ENCODE measurements at regions not wholly inside any gene's neighbourhood (a gene's known extent, or its start where the extent isn't known, plus 50 kb on each side); places are given as distances from the start of the nearest gene placed in this dataset.

DNA sequence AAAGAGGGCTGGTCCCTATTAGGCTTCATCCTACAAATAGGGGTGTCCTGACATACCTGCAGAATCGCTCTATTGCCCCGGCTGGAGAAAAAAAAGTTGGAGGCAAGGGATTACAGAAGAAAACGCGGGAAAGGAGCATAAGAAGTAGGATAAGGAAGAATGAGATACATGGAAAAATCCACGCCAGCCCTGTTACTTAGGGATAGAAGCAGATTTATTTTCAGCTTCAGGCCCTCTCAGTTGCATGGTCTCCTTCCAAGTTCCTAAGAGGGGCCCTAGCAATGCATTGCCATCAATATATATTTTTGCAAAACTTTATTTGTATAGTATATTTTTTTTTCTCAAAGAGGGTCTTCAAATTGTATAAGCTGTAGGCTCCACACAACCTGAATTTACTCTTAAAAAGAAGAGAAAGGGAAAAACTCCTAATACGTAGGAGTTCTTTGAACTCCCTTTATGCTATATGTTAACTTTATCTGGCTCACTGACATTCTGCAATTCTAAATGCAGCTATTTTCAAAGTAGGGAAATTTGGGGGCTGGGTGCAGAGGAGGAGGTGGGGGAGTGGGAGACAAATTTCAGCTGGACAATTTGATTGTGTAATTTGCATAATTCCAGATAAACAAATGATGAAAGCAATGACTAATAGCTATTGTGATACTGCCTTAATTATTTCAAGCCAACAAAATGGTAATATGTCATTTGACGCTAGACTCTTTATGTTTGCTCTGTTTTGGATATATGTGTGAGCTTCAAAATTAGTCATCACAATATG lies 137.7 kb upstream of the TRHDE start:
- Mint-ChIP-seq H3K9me3 (peaks cover 4% of the 10 kb centered on the region), H3K36me3 (ENCODE audit: low read depth) (no peaks in the 10 kb centered on the region), H3K4me1 (ENCODE audit: low read depth) (no peaks in the 10 kb centered on the region), H3K27ac (no peak overlapping the region), H3K27me3 (no peaks in the 10 kb centered on the region), H3K4me3 (no peak overlapping the region)
- ChIA-PET POLR2A (interaction anchor here (0.8 kb wide), 1 partner anchor 45 kb away, joined by 3 read pairs; no protein-coding TSS in a partner anchor), CTCF (no interaction called here)
- ATAC-seq (ENCODE audit: poor library complexity) (no peak), DNase-seq (no peak)
- no peak overlapping the region for H3K4me3 ChIP-seq (ENCODE audit: low read length)
- no peaks in the 10 kb centered on the region for H3K27me3 ChIP-seq (ENCODE audit: control insufficient read depth in 1 of 2, insufficient read depth in 2 of 2, low read length in 2 of 2)
- TF ChIP-seq, protein P1, sequence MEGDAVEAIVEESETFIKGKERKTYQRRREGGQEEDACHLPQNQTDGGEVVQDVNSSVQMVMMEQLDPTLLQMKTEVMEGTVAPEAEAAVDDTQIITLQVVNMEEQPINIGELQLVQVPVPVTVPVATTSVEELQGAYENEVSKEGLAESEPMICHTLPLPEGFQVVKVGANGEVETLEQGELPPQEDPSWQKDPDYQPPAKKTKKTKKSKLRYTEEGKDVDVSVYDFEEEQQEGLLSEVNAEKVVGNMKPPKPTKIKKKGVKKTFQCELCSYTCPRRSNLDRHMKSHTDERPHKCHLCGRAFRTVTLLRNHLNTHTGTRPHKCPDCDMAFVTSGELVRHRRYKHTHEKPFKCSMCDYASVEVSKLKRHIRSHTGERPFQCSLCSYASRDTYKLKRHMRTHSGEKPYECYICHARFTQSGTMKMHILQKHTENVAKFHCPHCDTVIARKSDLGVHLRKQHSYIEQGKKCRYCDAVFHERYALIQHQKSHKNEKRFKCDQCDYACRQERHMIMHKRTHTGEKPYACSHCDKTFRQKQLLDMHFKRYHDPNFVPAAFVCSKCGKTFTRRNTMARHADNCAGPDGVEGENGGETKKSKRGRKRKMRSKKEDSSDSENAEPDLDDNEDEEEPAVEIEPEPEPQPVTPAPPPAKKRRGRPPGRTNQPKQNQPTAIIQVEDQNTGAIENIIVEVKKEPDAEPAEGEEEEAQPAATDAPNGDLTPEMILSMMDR (IDR thresholded peaks at IDR 0.05) = no peak
- H3K27ac ChIP-seq (ENCODE audit: low read depth in 1 of 2, low read length in 2 of 2) = no peak overlapping the region
- H3K9me3 ChIP-seq (ENCODE audit: control insufficient read depth in 1 of 2, insufficient read depth in 1 of 2, low read length in 2 of 2) = no peaks in the 10 kb centered on the region
- no peaks in the 10 kb centered on the region for H3K36me3 ChIP-seq (ENCODE audit: insufficient read depth, low read length)
- H3K4me1 ChIP-seq (ENCODE audit: insufficient read depth, low read length) = no peaks in the 10 kb centered on the region
- intact Hi-C loops (cut with DNase I, micrococcal nuclease) = no loop called here

DNA sequence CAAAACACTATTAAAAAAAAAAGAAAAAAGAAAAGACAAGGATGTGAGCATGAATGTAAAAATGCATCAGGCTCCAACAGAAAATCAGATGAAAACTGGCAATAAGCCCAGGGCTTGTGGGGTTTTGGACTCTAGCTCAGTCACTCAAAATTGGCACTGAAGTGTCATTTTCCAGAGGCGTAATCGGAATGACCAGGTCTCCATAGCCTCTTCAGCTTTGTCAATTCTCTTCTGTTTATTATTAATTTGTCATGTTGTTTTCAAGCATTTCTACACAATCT lies 137.2 kb upstream of the TRHDE start:
- peaks cover 4% of the 10 kb centered on the region for H3K9me3 Mint-ChIP-seq
- TF ChIP-seq, protein P1 (IDR thresholded peaks at IDR 0.05) = no peak
- no peaks in the 10 kb centered on the region for H3K4me1 Mint-ChIP-seq (ENCODE audit: low read depth)
- H3K27me3 Mint-ChIP-seq = no peaks in the 10 kb centered on the region
- Histone ChIP-seq H3K27ac (ENCODE audit: low read depth in 1 of 2, low read length in 2 of 2) (no peak overlapping the region), H3K27me3 (ENCODE audit: control insufficient read depth in 1 of 2, insufficient read depth in 2 of 2, low read length in 2 of 2) (no peaks in the 10 kb centered on the region), H3K4me3 (ENCODE audit: low read length) (no peak overlapping the region), H3K36me3 (ENCODE audit: insufficient read depth, low read length) (no peaks in the 10 kb centered on the region), H3K9me3 (ENCODE audit: control insufficient read depth in 1 of 2, insufficient read depth in 1 of 2, low read length in 2 of 2) (no peaks in the 10 kb centered on the region), H3K4me1 (ENCODE audit: insufficient read depth, low read length) (no peaks in the 10 kb centered on the region)
- H3K4me3 Mint-ChIP-seq = no peak overlapping the region
- no peak for ATAC-seq (ENCODE audit: poor library complexity)
- DNase-seq = no peak
- intact Hi-C loops (cut with DNase I, micrococcal nuclease) = no loop called here
- H3K27ac Mint-ChIP-seq = no peak overlapping the region
- H3K36me3 Mint-ChIP-seq (ENCODE audit: low read depth) = no peaks in the 10 kb centered on the region
- POLR2A ChIA-PET = interaction anchor here (0.5 to 0.8 kb wide), 2 partner anchors 27 to 45 kb away, joined by 3 to 5 read pairs; no protein-coding TSS in a partner anchor
- CTCF ChIA-PET = no interaction called here

DNA sequence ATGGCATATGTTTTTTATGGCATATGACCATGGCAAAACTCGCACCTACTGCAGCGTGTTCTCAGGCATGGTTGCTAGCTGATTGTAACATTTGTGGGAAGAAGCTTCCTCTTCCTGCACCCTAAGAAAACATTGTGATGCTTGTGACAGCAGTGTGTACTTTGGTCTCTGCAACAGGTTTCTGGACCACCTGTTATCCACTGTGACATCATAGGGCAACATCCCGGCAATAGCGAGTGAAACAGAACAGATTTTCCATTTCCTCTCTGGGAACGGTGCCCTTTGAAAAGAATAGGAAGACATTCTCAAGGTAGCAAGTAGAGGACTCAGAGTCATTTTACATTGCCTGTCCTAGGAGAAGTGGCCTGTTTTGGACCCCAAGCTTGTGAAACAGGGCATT lies 135.4 kb upstream of the TRHDE start:
- DNase-seq (no peak), ATAC-seq (ENCODE audit: poor library complexity) (no peak)
- H3K4me3 Mint-ChIP-seq = no peak overlapping the region
- H3K9me3 Mint-ChIP-seq = no peaks in the 10 kb centered on the region
- no peak overlapping the region for H3K27ac Mint-ChIP-seq
- Histone ChIP-seq H3K9me3 (ENCODE audit: control insufficient read depth in 1 of 2, insufficient read depth in 1 of 2, low read length in 2 of 2) (no peaks in the 10 kb centered on the region), H3K27ac (ENCODE audit: low read depth in 1 of 2, low read length in 2 of 2) (no peak overlapping the region), H3K4me1 (ENCODE audit: insufficient read depth, low read length) (no peaks in the 10 kb centered on the region), H3K4me3 (ENCODE audit: low read length) (no peak overlapping the region), H3K27me3 (ENCODE audit: control insufficient read depth in 1 of 2, insufficient read depth in 2 of 2, low read length in 2 of 2) (no peaks in the 10 kb centered on the region), H3K36me3 (ENCODE audit: insufficient read depth, low read length) (no peaks in the 10 kb centered on the region)
- H3K36me3 Mint-ChIP-seq (ENCODE audit: low read depth) = no peaks in the 10 kb centered on the region
- intact Hi-C loops (cut with DNase I, micrococcal nuclease) = no loop called here
- ChIA-PET CTCF (no interaction called here), POLR2A (no interaction called here)
- TF ChIP-seq, protein P1 (IDR thresholded peaks at IDR 0.05) = no peak
- no peaks in the 10 kb centered on the region for H3K27me3 Mint-ChIP-seq
- H3K4me1 Mint-ChIP-seq (ENCODE audit: low read depth) = no peaks in the 10 kb centered on the region
